GM12892 (cell line): ENCODE measurements at regions not wholly inside any gene's neighbourhood (a gene's known extent, or its start where the extent isn't known, plus 50 kb on each side); places are given as distances from the start of the nearest gene placed in this dataset.

Experiments
- DNase-seq: peaks from one replicate; pipeline ENCODE4 v3.0.0; 2011; ENCODE audit not compliant: insufficient read length
- FAIRE-seq: peaks from 2 replicates; lab custom pipeline; 2011; peaks lifted over from hg19 to GRCh38; lab: Jason Lieb, UNC
- POLR2A ChIP-seq: IDR thresholded peaks from 2 replicates; pipeline ENCODE4 v1.6.1; 2011; ENCODE audit warnings: low read depth, low read length, control low read depth
- POLR2AphosphoS5 ChIP-seq: IDR thresholded peaks from 2 replicates; pipeline ENCODE4 v1.6.1; 2011; ENCODE audit warnings: low read depth, low read length, control low read depth
- TAF1 ChIP-seq: IDR thresholded peaks from 2 replicates; pipeline ENCODE4 v1.6.1; 2011; ENCODE audit warnings: low read depth, mild to moderate bottlenecking, control low read depth, low read length, borderline replicate concordance

- DNase-seq (no peak), FAIRE-seq (no peak)
- TF ChIP-seq TAF1 (no peak), POLR2A (no peak), POLR2AphosphoS5 (no peak)
Measured at GRCh38 chr6:71473926-71474325, 185.3 kb downstream of the OGFRL1 start.

DNA sequence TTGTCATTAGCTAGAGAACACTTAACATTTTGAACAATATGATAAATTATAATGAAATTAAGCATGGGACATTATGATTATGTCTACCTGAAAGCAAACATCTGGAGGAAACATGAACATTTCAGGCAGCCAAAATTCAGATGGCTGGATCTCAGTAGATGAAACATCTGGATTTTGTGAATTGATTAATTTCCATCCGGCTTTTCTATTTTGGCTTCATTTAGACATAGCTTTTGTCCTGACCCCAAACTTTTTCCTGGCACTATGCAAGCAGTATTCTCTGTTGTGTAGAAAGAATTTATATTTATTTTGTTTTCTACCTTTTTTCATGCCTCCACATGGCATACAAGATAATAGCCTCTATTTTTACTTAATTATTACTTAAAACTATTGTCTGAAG lies 186.3 kb downstream of the OGFRL1 start:
- FAIRE-seq (no peak), DNase-seq (no peak)
- TF ChIP-seq POLR2AphosphoS5 (no peak), POLR2A (no peak)

DNA sequence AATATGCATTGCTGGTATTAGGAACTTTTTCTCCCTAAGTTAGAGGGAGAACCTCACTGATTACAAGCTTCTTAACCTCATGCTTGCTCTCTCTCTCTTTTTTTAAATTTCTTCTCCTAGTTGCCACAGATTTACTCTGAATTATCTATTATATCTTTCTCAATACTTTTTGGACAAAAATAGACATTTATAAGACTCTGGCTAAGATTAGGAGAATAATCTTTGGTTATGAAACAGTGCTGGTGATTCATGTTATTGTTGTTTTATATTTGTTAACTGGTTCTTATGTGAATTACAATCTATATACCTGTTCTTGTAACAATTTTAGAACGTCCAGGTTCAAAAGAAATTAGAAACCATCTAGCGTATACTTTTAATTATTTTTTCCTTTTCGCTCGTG lies 187.8 kb downstream of the OGFRL1 start:
- FAIRE-seq (no peak), DNase-seq (no peak)
- no peak for TF ChIP-seq POLR2AphosphoS5
- no peak for TF ChIP-seq TAF1
- TF ChIP-seq POLR2A: no peak

GRCh38 chr6:71476872-71477271 lies 188.3 kb downstream of the OGFRL1 start:
- DNase-seq (no peak), FAIRE-seq (no peak)
- TF ChIP-seq POLR2AphosphoS5 (no peak), POLR2A (no peak), TAF1 (no peak)

GRCh38 chr6:71478834-71479541 lies 190.4 kb downstream of the OGFRL1 start:
- FAIRE-seq: no peak
- TF ChIP-seq POLR2A: no peak

DNA sequence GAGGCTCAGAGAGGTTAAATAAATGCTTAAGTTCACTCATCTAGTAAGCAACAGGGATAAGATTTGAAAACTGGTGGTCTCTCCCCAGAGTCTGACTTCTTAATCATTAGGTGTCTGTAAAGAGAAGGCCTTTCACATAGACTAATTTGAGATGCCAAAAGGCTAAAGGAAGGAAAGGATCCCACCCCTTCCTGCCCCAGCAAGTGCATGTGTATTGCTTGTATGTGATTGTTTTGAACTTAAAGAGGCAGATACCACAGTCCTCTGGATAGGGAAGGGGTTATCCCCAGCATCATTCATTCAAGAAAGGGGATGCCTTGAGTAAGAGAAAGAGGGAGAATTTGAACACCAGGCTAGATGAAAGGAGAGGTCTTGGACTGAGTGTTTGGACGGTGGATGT lies 192.0 kb downstream of the OGFRL1 start:
- TF ChIP-seq POLR2AphosphoS5: no peak
- TF ChIP-seq POLR2A: no peak
- no peak for TF ChIP-seq TAF1
- FAIRE-seq: peak; percentile 30
- no peak for DNase-seq

More at GRCh38 chr6:71478834-71479541, 190.4 kb downstream of the OGFRL1 start:
- DNase-seq: no peak

DNA sequence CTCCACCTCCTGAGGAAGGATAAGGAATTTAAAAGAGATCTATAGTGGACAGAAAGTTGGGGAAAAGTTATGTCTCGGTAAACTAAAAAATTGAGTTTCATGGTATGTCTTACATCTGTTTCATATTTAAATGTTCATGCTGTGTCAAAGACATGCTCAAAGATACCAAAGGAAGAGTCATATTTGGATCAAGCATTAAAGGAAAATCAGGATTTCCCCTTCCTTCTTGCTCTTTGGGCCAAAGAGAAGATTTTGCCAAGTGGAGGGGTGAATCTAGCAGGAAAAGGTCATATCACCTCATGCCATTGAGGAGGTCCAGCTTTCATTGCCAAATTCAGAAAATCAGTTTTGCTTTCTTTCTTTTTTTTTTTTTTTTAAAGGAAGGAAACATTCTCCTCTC lies 192.4 kb downstream of the OGFRL1 start:
- no peak for TF ChIP-seq TAF1
- no peak for TF ChIP-seq POLR2AphosphoS5
- no peak for TF ChIP-seq POLR2A
- FAIRE-seq (no peak), DNase-seq (no peak)

DNA sequence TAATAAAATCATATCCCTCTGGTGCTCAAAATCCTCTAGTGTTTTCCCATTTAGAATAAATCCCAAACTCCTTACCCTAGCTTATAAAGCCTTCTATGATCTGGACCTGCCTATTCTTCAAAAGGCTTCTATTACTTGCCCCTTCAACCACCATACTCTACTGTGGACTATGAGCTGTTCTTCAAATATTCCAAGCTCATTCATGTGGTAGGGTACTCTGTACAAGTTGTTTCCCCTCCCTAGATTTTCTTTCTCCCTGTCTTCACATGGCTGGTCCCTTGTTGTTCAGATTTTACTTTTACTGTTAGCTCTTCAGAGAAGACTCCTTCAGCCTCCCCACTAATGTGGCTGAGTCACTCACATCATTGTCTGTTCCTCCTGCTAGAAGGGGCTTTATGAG lies 193.2 kb downstream of the OGFRL1 start:
- no peak for TF ChIP-seq TAF1
- FAIRE-seq (no peak), DNase-seq (no peak)

GRCh38 chr6:71482742-71483141 lies 194.1 kb downstream of the OGFRL1 start:
- FAIRE-seq (no peak), DNase-seq (no peak)
- no peak for TF ChIP-seq POLR2A
- no peak for TF ChIP-seq POLR2AphosphoS5
- TF ChIP-seq TAF1: no peak

DNA sequence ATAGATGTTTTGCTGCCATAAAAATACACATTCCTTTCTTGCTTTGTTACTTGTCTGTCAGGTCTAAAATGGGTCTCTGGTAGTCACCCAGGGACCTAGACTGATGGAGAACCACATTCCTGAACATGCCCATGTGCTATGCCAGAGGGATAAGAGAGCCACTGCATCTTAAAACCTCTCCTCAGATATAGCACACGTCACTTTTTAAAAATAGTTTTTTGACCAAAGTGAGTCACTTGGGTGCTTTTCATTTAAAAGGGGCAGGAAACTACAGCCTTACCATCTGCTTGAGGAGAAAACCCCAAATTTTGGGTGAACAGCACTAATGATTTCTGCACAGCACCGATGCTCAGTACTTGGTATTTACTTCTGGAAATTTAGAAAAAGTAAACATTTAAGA lies 197.8 kb downstream of the OGFRL1 start:
- no peak for FAIRE-seq
- TF ChIP-seq POLR2A (no peak), TAF1 (no peak)
- DNase-seq: no peak

DNA sequence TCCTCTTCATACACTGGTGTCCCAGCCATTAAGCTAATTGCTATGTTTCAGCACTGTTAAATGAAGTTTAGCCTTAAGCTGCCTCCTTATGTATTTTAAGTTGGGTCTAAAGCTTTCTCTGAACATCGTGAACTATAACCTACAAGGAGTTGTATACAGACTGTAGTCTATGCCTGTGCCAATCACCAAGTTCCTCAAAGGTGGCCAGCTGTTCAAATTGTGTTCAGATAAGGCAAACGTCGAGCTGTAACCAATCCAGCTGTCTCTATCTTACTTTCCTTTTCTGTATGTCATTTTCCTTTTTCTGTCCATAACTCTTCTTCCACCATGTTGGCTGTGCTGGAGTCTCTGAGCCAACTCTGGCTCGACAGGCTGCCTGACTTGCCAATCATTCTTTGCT lies 199.6 kb downstream of the OGFRL1 start:
- TF ChIP-seq POLR2AphosphoS5: no peak
- TF ChIP-seq TAF1: no peak
- TF ChIP-seq POLR2A: no peak
- no peak for FAIRE-seq
- no peak for DNase-seq

GRCh38 chr6:71489736-71490135 lies 201.1 kb downstream of the OGFRL1 start:
- FAIRE-seq (no peak), DNase-seq (no peak)
- TF ChIP-seq POLR2A: no peak
- no peak for TF ChIP-seq POLR2AphosphoS5
- TF ChIP-seq TAF1: no peak

DNA sequence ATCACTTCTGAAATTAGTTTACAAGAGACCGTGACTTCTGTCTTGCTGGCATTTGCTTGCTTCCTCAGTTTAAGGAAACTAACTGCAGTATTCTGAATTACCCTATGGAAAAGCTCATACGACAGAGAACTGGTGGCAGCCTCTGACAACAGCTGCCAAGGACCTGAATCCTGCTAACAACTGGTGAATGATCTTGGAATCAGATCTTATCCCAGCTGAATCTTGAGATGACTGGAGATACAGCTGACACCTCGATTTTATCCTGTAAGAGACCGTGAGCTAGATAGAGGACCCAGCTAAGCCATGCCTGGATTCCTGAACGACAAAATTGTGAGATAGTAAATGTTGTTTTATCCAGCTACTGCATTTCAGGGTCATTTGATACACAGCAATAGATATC lies 202.3 kb downstream of the OGFRL1 start:
- FAIRE-seq: no peak
- no peak for DNase-seq
- TF ChIP-seq POLR2A (no peak), POLR2AphosphoS5 (no peak), TAF1 (no peak)
